Uterus (tissue), 2 donors: ENCODE measurements at regions not wholly inside any gene's neighbourhood (a gene's known extent, or its start where the extent isn't known, plus 50 kb on each side); places are given as distances from the start of the nearest gene placed in this dataset.

Source experiments
- CTCF ChIP-seq, 4 experiments: fragments of 200-600 bp in 2 of 4; fragments of 450-650 bp in 2 of 4; sonication (generic) in 2 of 4; IDR thresholded peaks; one replicate each; pipeline ENCODE4 v1.5.1; 2016 to 2019; ENCODE audit warnings: antibody characterized with exemption in 4 of 4, mild to moderate bottlenecking in 2 of 4, moderate library complexity in 1 of 4
- POLR2A ChIP-seq, 2 donors: fragments of 450-650 bp; IDR thresholded peaks; one replicate each; pipeline ENCODE4 v1.6.1; 2016; ENCODE audit warnings: antibody characterized with exemption in 2 of 2, mild to moderate bottlenecking in 1 of 2, moderate library complexity in 1 of 2

GRCh38 chr12:115868624-115869023, 408.9 kb downstream of the MED13L start:
- TF ChIP-seq POLR2A (IDR thresholded peaks at IDR 0.05): no peak
- TF ChIP-seq CTCF (IDR thresholded peaks at IDR 0.05): no peak
